GM18858 (cell line): ENCODE measurements at regions not wholly inside any gene's neighbourhood (a gene's known extent, or its start where the extent isn't known, plus 50 kb on each side); places are given as distances from the start of the nearest gene placed in this dataset.

Experiments used
- ATAC-seq: cut with Tn5 transposase; IDR thresholded peaks from one replicate; pipeline ENCODE4 v1.9.1; 2021; ENCODE audit not compliant: unreplicated experiment

DNA sequence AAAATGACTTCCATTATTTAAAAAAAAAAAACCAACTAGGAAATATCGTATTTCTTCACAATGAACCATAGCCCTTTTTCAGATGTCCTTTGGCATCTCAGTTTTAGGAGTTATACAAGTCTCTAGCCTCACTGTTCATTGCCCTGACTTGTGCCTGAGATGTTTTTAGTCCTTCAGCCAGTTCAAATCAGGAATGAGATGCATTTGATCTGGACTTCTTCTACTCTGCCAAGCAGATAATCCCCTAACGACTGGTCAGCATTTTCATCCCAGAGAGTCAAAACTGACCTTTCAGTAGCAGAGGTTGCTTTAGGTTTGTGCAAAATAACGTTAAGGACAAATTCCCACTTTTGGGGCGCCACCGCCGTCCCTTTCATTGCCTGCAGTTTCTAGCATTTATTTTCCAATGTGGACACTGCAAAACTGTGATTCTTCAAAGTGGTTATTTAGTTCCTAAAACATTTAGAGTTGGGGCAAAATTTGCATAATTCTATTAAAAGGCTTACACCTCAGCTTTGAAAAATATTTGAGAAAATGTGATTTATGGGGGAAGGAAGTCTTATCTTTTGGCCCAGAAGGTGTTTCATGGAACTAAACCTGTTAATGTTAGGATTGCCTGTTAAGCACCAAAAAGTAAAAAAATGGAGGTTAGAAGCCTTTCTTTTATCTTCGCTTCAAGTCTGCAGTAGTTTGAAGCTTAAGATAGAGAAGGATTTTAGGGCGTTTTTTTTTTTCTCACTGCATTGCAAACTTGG lies 152.0 kb upstream of the SGK1 start:
- ATAC-seq = no peak

- no peak for ATAC-seq
Measured at GRCh38 chr6:134468633-134469032, 150.7 kb upstream of the SGK1 start.

DNA sequence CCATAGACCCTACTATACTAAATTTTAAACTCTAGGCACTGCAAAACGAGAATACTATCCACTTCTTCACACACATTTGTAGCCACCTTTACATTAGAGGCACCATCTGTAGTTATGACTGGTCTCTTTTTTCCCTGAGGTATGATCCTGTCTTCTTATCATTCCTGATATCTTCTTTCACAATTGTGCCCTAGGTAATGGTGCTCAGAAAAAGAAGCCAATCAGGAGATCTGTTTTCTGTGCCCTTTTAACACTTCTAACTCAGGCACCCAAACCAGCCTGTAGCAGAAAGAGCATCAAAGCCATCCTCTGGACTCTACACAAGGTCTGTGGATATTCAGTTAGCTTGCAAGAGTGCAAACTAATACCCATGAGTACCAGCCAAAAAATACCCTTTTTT lies 149.7 kb upstream of the SGK1 start:
- no peak for ATAC-seq

DNA sequence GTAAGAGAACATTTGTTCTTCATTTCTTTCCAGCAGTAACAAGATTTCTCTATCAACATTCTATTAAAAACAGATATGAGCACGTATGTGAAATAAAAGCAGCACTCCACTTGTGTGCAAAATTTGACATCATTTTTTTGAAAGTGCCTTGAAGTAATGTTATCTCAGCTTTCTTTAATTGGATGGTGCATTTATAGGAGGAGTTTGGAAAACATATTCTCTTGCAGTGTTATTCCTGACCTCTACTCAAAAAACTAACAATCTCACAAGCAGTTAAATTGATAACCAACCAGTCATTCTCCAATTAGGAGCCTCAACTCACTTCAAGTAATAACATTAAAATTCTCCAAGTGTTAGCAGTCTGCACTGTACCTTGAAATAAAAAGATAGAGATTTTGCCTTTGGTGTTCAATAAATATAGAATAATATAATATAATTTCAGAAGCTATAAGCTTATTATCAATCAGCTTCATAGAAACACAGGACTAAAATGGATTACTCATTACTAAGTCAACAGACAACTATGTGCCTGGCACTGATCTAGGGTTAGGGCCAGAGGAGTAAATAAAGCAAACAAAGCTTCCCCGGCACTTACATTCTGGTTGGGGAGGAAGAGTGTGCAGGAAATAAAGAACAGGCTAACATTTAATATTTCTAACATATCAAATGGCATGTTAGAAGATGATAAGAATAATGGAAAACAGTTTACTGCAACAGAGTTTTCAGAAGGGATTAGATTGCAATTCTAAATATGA lies 149.0 kb upstream of the SGK1 start:
- no peak for ATAC-seq

GRCh38 chr6:134464690-134465411 lies 146.9 kb upstream of the SGK1 start:
- ATAC-seq = peak; percentile 59

- ATAC-seq = no peak
Measured at GRCh38 chr6:134458857-134459657, 141.1 kb upstream of the SGK1 start.

- no peak for ATAC-seq
Measured at GRCh38 chr6:134457941-134458340, 140.0 kb upstream of the SGK1 start.

- no peak for ATAC-seq
Measured at GRCh38 chr6:134456226-134456625, 138.3 kb upstream of the SGK1 start.

GRCh38 chr6:134455319-134455718 lies 137.4 kb upstream of the SGK1 start:
- ATAC-seq = no peak

DNA sequence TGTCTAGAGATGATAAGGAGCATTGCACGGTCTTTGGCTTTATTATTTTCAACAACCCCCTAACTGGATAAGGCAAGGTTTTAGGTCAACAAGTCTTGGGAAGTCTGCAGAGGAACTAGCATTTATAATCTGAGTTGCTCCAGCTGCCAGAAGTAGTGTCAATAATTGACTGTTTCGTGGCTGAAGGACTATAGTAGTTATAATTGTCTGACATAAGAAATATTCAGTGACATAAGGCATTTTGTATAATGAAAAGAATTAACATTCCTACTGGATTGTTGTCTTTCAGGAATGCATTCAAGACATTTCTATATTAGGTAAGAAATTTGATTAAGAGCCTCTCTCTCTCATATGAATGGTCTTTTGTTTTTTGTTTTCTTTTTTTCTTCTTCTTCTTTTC lies 136.9 kb upstream of the SGK1 start:
- no peak for ATAC-seq

- no peak for ATAC-seq
Measured at GRCh38 chr6:134453792-134454510, 136.0 kb upstream of the SGK1 start.

DNA sequence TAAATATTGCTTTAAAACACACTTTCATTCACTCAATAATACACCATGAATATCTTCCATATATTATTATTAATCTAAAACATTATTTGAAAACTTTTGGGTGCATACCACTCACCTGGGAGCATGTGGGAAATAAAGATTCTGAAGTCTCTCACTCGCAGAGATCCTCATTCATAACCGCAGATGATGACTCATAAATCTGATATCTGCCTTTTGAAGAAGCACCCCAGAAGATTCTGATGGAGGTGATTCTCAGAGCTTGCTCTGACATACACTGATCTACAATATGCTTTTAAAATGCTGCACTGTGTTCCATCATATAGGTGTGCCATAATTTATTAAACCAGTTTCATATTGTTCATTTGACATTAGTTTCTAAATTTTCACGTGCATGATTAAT lies 135.0 kb upstream of the SGK1 start:
- no peak for ATAC-seq

- no peak for ATAC-seq
Measured at GRCh38 chr6:134451529-134451928, 133.6 kb upstream of the SGK1 start.

GRCh38 chr6:134449781-134450180 lies 131.9 kb upstream of the SGK1 start:
- ATAC-seq = no peak

DNA sequence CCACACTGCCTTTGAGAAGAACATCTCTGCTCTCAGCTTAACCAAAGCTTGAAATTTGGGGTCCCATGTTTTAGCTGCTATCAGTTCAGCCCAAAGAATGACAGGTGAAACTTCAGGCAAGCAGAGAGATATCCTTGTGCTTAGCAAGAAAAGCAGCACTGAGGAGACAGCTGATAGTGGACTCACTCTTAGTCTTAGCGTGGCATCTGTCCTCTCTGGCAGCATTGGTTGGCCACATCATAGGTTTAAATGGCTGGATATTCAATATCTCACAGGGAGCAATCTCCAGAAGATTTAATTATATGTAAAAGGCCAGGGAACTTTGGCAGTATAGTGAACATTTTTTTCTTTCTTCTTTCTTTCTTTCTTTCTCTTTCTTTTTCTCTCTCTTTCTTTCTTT lies 131.1 kb upstream of the SGK1 start:
- no peak for ATAC-seq

- no peak for ATAC-seq
Measured at GRCh38 chr6:134447883-134448387, 130.0 kb upstream of the SGK1 start.

DNA sequence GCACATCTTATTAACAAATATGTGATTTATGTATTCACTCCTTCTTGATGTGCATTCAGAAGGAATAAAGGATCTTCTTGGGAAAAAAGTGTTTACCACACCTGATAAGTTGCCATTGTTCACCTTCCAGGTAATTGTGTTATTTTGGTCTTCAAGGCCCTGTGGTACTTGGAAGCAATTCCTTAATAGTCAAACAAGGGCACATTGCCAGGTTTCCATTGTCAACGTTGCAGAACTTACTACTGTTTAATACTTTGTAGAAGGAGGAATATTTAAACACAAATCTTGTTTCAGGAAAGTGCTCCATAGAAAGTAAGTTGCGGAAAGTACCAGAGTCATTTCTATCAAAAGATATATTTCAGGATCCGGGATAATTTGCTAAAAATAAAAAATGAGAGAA lies 129.5 kb upstream of the SGK1 start:
- ATAC-seq = no peak

- ATAC-seq = no peak
Measured at GRCh38 chr6:134446896-134447295, 129.0 kb upstream of the SGK1 start.

DNA sequence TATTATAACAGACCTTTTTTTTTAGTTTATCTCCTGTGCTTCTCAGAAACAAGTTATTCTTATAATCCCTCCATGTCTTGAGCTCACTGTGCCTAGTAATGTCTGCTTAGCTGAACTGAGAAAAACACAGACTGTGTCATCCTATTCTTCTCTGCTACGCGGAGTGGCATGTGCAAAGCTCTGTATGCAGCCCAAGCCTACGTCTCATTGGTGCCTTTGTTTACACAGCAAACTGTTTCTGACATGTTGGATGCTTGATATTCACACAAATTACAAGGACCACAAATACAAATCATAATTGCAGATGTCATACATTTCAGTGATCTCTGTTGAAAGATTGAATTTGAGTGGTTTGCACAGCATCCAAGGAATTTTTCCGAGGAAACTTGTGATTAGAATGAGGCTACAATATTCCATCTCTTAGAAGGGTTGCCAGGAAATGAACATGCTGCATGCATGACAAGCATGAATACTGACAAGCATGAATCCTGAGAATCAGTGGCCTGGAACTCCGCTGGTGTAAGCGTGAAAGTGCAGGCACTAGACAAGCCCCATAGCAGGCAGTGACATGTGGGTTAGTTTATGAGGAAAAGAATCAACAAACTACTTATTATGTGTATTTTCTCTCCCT lies 128.4 kb upstream of the SGK1 start:
- ATAC-seq = no peak

DNA sequence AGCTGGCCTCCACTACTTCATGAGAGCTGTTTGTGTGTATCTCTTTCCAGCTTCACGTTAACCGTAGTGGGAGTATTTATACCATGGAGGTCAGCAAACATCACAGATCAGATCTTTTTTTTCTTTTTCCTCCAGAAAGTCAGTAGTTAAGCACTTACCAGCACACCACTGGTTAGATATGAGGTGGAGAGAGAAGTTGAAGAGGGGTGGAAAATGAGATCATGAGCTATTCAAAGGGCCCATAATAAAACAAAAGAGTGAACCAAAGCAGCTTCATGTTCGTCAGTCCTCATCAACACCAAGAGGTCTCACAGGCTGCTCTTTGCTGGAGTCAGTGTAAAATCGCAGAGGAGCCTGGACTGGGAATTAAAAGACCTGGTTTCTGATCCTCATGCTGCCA lies 125.1 kb upstream of the SGK1 start:
- no peak for ATAC-seq
